ENCODE measurements at regions not wholly inside any gene's neighbourhood (a gene's known extent, or its start where the extent isn't known, plus 50 kb on each side); places are given as distances from the start of the nearest gene placed in this dataset.
A peak's percentile ranks its signal among the peaks of the same experiment; 100 is the strongest.

GRCh38 chr5:167995844-167996425 is 295.5 kb upstream of the WWC1 start:
- no peak for DNase-seq (ENCODE audit: low spot score)
- no peak overlapping the region for H3K27ac ChIP-seq
- H3K27me3 ChIP-seq, result no peaks in the 10 kb centered on the region
- no peak overlapping the region for H3K4me3 ChIP-seq
- H3K36me3 ChIP-seq, result no peaks in the 10 kb centered on the region
- no peaks in the 10 kb centered on the region for H3K4me1 ChIP-seq
- TF ChIP-seq, protein P1, sequence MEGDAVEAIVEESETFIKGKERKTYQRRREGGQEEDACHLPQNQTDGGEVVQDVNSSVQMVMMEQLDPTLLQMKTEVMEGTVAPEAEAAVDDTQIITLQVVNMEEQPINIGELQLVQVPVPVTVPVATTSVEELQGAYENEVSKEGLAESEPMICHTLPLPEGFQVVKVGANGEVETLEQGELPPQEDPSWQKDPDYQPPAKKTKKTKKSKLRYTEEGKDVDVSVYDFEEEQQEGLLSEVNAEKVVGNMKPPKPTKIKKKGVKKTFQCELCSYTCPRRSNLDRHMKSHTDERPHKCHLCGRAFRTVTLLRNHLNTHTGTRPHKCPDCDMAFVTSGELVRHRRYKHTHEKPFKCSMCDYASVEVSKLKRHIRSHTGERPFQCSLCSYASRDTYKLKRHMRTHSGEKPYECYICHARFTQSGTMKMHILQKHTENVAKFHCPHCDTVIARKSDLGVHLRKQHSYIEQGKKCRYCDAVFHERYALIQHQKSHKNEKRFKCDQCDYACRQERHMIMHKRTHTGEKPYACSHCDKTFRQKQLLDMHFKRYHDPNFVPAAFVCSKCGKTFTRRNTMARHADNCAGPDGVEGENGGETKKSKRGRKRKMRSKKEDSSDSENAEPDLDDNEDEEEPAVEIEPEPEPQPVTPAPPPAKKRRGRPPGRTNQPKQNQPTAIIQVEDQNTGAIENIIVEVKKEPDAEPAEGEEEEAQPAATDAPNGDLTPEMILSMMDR (IDR thresholded peaks at IDR 0.05), result no peak
- no peaks in the 10 kb centered on the region for H3K9me3 ChIP-seq

DNA sequence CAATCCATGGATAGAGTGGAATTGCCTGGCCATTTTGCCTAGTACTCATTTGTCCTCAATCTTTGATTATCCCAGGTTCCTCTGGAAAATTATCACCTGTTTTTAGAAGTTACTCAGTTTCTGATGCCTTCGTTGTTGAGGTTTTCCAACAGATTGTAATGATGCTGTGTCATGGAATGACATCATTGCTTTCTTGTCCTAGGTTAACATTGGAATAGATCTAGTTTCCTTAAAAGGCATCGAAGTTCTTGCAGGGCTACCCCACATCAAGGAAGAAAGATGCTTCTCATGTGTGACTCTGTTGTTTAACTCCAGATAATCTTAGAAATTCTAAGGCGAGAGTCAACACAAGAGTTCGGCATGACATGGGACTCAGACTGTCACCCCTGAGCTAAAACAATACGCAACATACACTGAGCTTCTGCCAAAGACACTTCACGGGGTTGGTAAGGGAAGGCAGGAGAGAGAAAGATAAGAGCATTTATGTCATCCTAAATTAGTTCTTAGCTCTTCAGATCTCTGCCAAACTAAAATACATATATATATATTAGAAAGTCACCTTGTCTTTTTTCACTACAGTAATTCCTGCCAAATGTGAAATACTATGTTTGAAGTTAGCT is 293.2 kb upstream of the WWC1 start:
- DNase-seq (ENCODE audit: low spot score), result no peak
- Histone ChIP-seq H3K36me3 (no peaks in the 10 kb centered on the region), H3K4me1 (no peaks in the 10 kb centered on the region), H3K9me3 (no peaks in the 10 kb centered on the region), H3K4me3 (no peak overlapping the region), H3K27me3 (no peaks in the 10 kb centered on the region), H3K27ac (peak overlapping the region; percentile 41 to 74)
- TF ChIP-seq, protein P1 (IDR thresholded peaks at IDR 0.05), result no peak

DNA sequence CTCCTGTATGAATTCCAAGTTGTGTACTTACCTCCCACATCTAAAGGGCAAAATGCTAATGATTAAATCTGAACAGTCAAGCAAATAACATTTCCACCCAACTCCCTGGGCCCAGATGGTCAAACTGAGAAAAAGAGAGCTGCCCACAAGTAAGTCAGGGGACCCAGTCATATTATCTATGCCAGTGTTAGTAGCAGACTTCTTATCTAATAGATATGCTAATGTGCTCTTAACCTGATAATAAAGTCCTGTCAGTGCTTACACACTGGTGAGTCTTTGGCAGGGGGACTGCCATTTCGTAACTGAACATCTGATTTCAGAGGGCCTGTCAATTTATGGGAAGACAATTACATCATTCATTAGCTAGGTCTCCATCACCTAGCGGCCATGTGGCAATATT is 292.3 kb upstream of the WWC1 start:
- no peak overlapping the region for H3K4me3 ChIP-seq
- TF ChIP-seq, protein P1 (IDR thresholded peaks at IDR 0.05), result no peak
- H3K27ac ChIP-seq, result peak overlapping the region; percentile 41 to 74
- H3K4me1 ChIP-seq, result no peaks in the 10 kb centered on the region
- DNase-seq (ENCODE audit: low spot score), result no peak
- H3K9me3 ChIP-seq, result no peaks in the 10 kb centered on the region
- H3K36me3 ChIP-seq, result no peaks in the 10 kb centered on the region
- no peaks in the 10 kb centered on the region for H3K27me3 ChIP-seq

- H3K4me1 ChIP-seq, result no peaks in the 10 kb centered on the region
- no peaks in the 10 kb centered on the region for H3K9me3 ChIP-seq
- TF ChIP-seq, protein P1 (IDR thresholded peaks at IDR 0.05), result no peak
- H3K36me3 ChIP-seq, result no peaks in the 10 kb centered on the region
- H3K27ac ChIP-seq, result no peak overlapping the region
- DNase-seq (ENCODE audit: low spot score), result no peak
- no peaks in the 10 kb centered on the region for H3K27me3 ChIP-seq
- H3K4me3 ChIP-seq, result no peak overlapping the region
Measured at GRCh38 chr5:168001318-168001717, 290.1 kb upstream of the WWC1 start.

DNA sequence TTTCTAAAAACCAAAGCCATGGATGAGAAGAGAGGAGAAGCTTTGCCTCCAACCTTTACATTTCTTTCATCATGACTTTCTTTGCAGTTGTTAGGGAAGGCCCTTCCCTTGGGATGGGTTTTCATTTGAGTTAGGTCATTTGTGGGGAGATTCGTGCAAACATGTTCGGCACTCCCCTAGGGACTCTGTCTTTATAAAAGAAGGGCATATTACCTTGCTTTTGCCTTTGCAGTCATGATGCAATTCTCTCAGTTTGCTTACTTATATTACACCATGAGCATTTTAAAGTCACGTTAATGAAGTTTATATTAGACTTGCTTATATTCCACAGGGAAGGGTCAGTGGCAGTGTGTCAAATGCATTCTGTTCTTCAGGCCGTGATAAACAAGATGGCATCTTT is 289.3 kb upstream of the WWC1 start:
- no peak overlapping the region for H3K4me3 ChIP-seq
- H3K27me3 ChIP-seq, result no peaks in the 10 kb centered on the region
- TF ChIP-seq, protein P1 (IDR thresholded peaks at IDR 0.05), result no peak
- no peaks in the 10 kb centered on the region for H3K9me3 ChIP-seq
- no peak overlapping the region for H3K27ac ChIP-seq
- DNase-seq (ENCODE audit: low spot score), result no peak
- no peaks in the 10 kb centered on the region for H3K36me3 ChIP-seq
- H3K4me1 ChIP-seq, result no peaks in the 10 kb centered on the region

DNA sequence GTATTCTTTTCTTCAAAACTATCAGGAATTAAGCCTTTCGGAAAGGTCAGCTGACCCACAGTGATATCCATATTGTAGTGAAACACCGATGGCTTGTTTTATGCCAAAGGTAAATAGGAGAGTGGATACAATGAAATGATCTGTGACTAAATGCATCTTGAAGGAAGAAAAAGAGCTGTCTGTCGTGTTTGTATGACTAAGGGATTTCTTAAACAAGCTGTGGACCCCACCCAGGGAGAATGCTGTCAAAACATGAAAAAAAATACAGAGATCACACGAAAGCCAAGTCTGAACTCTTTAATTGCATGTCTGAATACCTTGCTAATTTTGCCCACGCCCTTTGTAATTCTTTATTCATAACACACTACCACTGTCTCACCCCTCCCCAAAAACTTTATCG is 286.4 kb upstream of the WWC1 start:
- no peak for DNase-seq (ENCODE audit: low spot score)
- H3K4me1 ChIP-seq, result no peaks in the 10 kb centered on the region
- H3K36me3 ChIP-seq, result no peaks in the 10 kb centered on the region
- no peaks in the 10 kb centered on the region for H3K27me3 ChIP-seq
- TF ChIP-seq, protein P1 (IDR thresholded peaks at IDR 0.05), result no peak
- no peak overlapping the region for H3K4me3 ChIP-seq
- no peak overlapping the region for H3K27ac ChIP-seq
- no peaks in the 10 kb centered on the region for H3K9me3 ChIP-seq
